Calu3 (cell line): ENCODE measurements at regions not wholly inside any gene's neighbourhood (a gene's known extent, or its start where the extent isn't known, plus 50 kb on each side); places are given as distances from the start of the nearest gene placed in this dataset.

Experiments
- BruUV-seq: library from RNA; stranded (reverse); fragments of 400-500 nt; replicated peaks from 2 replicates; lab custom pipeline; 2021; lab: Mats Ljungman, UMichigan
- CTCF ChIA-PET: fragments of 300-600 bp; sonication (Branson Sonifier 250); formaldehyde crosslinking; loops from one replicate; lab custom pipeline; 2022; ENCODE audit warnings: antibody characterized with exemption; lab: Charles Lee
- DNase-seq: peaks from one replicate; pipeline ENCODE4 v3.0.0; 2022
- H3K27ac Mint-ChIP-seq: one replicate; pipeline ENCODE4 v1.8.0; 2022; ENCODE audit warnings: mixed read lengths; ENCODE audit not compliant: unreplicated experiment
- H3K27me3 Mint-ChIP-seq: one replicate; pipeline ENCODE4 v1.8.0; 2022; ENCODE audit warnings: mixed read lengths; ENCODE audit not compliant: unreplicated experiment
- H3K36me3 Mint-ChIP-seq: one replicate; pipeline ENCODE4 v1.8.0; 2022; ENCODE audit warnings: mild to moderate bottlenecking, moderate library complexity, mixed read lengths; ENCODE audit not compliant: insufficient read depth, unreplicated experiment
- H3K4me1 Mint-ChIP-seq: one replicate; pipeline ENCODE4 v1.8.0; 2022; ENCODE audit warnings: mild to moderate bottlenecking, low read depth, mixed read lengths; ENCODE audit not compliant: unreplicated experiment
- H3K4me3 Mint-ChIP-seq: one replicate; pipeline ENCODE4 v1.8.0; 2022; ENCODE audit warnings: mild to moderate bottlenecking, low read depth, moderate library complexity, mixed read lengths; ENCODE audit not compliant: unreplicated experiment
- H3K9me3 Mint-ChIP-seq: one replicate; pipeline ENCODE4 v1.8.0; 2022; ENCODE audit warnings: low read depth, mixed read lengths; ENCODE audit not compliant: unreplicated experiment
- intact Hi-C: fragments of 100-400 bp; cut with micrococcal nuclease; formaldehyde crosslinking; loops from one replicate; pipeline ENCODE4 v1.10.0; 2022; ENCODE audit not compliant: unreplicated experiment
- TF ChIP-seq, protein P1 (sequence below): fragments of 200-600 bp; IDR thresholded peaks from one replicate; pipeline ENCODE4 v1.8.0; 2022; ENCODE audit warnings: antibody characterized with exemption; ENCODE audit not compliant: unreplicated experiment

- TF ChIP-seq, protein P1, sequence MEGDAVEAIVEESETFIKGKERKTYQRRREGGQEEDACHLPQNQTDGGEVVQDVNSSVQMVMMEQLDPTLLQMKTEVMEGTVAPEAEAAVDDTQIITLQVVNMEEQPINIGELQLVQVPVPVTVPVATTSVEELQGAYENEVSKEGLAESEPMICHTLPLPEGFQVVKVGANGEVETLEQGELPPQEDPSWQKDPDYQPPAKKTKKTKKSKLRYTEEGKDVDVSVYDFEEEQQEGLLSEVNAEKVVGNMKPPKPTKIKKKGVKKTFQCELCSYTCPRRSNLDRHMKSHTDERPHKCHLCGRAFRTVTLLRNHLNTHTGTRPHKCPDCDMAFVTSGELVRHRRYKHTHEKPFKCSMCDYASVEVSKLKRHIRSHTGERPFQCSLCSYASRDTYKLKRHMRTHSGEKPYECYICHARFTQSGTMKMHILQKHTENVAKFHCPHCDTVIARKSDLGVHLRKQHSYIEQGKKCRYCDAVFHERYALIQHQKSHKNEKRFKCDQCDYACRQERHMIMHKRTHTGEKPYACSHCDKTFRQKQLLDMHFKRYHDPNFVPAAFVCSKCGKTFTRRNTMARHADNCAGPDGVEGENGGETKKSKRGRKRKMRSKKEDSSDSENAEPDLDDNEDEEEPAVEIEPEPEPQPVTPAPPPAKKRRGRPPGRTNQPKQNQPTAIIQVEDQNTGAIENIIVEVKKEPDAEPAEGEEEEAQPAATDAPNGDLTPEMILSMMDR, result no peak
- Mint-ChIP-seq H3K9me3 (no peaks in the 10 kb centered on the region), H3K4me1 (no peaks in the 10 kb centered on the region), H3K4me3 (no peak overlapping the region), H3K36me3 (no peaks in the 10 kb centered on the region), H3K27ac (no peak overlapping the region), H3K27me3 (peaks cover 73% of the 10 kb centered on the region)
- DNase-seq, result no peak
- CTCF ChIA-PET, result no interaction called here
- BruUV-seq, result no TSS peak
- intact Hi-C loops, result loop anchor here (10.0 kb wide), 1 partner anchor 534 kb away; no protein-coding TSS in a partner anchor
Measured at GRCh38 chr1:63000508-63000907, 216.6 kb downstream of the ATG4C start.

DNA sequence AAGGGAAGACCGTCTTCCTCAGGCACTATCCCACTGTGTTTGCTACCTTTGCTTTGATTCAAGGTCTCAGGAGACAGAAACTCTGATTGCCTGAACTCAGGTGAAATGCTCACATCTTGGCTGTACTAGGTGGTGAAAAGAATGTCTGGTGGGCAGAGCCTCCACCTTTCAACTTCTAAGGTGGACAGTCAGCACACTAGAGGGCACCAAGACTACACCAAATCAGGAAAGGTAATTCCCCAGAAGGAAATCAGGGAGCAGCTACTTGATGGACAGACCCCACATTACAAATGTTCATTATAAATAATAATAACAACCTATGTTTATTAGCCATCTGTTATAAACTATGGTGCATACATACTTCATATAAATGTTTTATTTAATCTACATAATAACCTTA, 220.9 kb downstream of the ATG4C start:
- CTCF ChIA-PET, result interaction anchor here (0.6 to 1.7 kb wide), 2 partner anchors 144 to 409 kb away, joined by 3 to 33 read pairs; no protein-coding TSS in a partner anchor
- Mint-ChIP-seq H3K27ac (no peak overlapping the region), H3K36me3 (no peaks in the 10 kb centered on the region), H3K9me3 (no peaks in the 10 kb centered on the region), H3K4me3 (no peak overlapping the region), H3K4me1 (no peaks in the 10 kb centered on the region), H3K27me3 (peaks cover 59% of the 10 kb centered on the region)
- peak; percentile 44 for DNase-seq
- TF ChIP-seq, protein P1, result peak; percentile 37
- intact Hi-C loops, result loop anchor here (2.0 to 10.0 kb wide), 3 partner anchors 144 to 530 kb away; no protein-coding TSS in a partner anchor
- no TSS peak for BruUV-seq

GRCh38 chr1:63005812-63006211, 221.9 kb downstream of the ATG4C start:
- H3K4me3 Mint-ChIP-seq, result no peak overlapping the region
- peaks cover 50% of the 10 kb centered on the region for H3K27me3 Mint-ChIP-seq
- H3K27ac Mint-ChIP-seq, result no peak overlapping the region
- H3K9me3 Mint-ChIP-seq, result no peaks in the 10 kb centered on the region
- H3K36me3 Mint-ChIP-seq, result no peaks in the 10 kb centered on the region
- CTCF ChIA-PET, result interaction anchor here (1.7 kb wide), 1 partner anchor 144 kb away, joined by 33 read pairs; no protein-coding TSS in a partner anchor
- BruUV-seq, result no TSS peak
- TF ChIP-seq, protein P1, result no peak
- no peak for DNase-seq
- intact Hi-C loops, result loop anchor here (2.0 to 10.0 kb wide), 3 partner anchors 143 to 529 kb away; no protein-coding TSS in a partner anchor
- H3K4me1 Mint-ChIP-seq, result no peaks in the 10 kb centered on the region

DNA sequence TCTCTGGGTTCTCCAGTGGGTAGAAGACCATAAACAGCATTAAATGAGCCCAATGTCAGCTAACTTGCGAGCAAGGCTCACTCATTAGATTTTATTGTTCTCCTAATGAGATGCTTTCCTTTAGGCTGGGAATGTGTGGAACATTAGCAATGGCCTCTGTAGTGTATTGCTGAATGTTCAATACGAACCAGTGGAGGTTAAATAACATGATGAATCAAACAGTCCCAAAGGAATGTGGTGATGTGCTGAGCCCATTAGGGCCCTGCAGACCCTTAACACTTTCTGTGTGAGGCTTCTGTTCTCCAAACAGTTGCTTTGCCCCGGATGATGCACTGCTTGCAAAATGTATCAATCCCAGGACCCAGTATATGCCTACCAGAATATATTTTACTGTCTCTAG, 225.5 kb downstream of the ATG4C start:
- intact Hi-C loops, result loop anchor here (10.0 kb wide), 1 partner anchor 525 kb away; no protein-coding TSS in a partner anchor
- H3K4me1 Mint-ChIP-seq, result no peaks in the 10 kb centered on the region
- H3K27me3 Mint-ChIP-seq, result peaks cover 15% of the 10 kb centered on the region
- H3K27ac Mint-ChIP-seq, result no peak overlapping the region
- BruUV-seq, result no TSS peak
- no peaks in the 10 kb centered on the region for H3K36me3 Mint-ChIP-seq
- no peaks in the 10 kb centered on the region for H3K9me3 Mint-ChIP-seq
- no peak for DNase-seq
- CTCF ChIA-PET, result interaction anchor here (0.6 kb wide), 1 partner anchor 1803 kb away, joined by 6 read pairs; no protein-coding TSS in a partner anchor
- TF ChIP-seq, protein P1, result no peak
- no peak overlapping the region for H3K4me3 Mint-ChIP-seq
